IPS-18a (cell line): ENCODE measurements at regions not wholly inside any gene's neighbourhood (a gene's known extent, or its start where the extent isn't known, plus 50 kb on each side); places are given as distances from the start of the nearest gene placed in this dataset.

ENCODE experiments used
- H3K27ac ChIP-seq: one replicate; pipeline ENCODE4 v1.5.1; 2013; ENCODE audit warnings: low read length
- H3K27me3 ChIP-seq: one replicate; pipeline ENCODE4 v1.6.1; 2013; ENCODE audit warnings: mild to moderate bottlenecking, low read length; ENCODE audit not compliant: control insufficient read depth, insufficient read depth
- H3K36me3 ChIP-seq: one replicate; pipeline ENCODE4 v1.6.1; 2013; ENCODE audit warnings: low read depth, low read length; ENCODE audit not compliant: control insufficient read depth
- H3K4me1 ChIP-seq: one replicate; pipeline ENCODE4 v1.6.1; 2013; ENCODE audit warnings: low read depth, low read length; ENCODE audit not compliant: control insufficient read depth
- H3K4me3 ChIP-seq: one replicate; pipeline ENCODE4 v1.5.1; 2013; ENCODE audit warnings: low read length
- H3K9ac ChIP-seq: one replicate; pipeline ENCODE4 v1.6.1; 2013; ENCODE audit warnings: mild to moderate bottlenecking, low read length, moderate library complexity
- H3K9me3 ChIP-seq: one replicate; pipeline ENCODE4 v1.6.1; 2013; ENCODE audit warnings: low read depth, low read length; ENCODE audit not compliant: control insufficient read depth

DNA sequence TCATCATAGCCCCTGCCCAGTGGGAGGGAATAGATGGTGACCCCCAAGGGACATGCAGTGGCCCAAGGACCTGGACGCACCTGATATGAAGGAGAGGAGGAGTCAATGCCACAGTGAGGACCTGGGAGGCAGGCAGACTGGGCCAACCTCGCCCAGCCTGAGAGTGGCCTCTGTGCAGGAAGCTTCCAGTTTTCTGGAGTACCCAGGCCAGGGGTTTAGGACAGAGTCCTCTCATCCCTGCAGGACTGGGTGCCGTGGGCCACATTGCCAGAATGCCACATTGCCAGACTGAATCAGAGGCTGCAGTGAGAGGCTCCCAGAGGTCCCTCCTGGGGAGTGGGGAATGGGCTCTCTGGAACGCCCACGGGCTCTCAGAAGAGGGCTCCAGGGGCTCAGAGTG lies 82.9 kb upstream of the VSTM2B start:
- no peak overlapping the region for H3K4me3 ChIP-seq
- no peaks in the 10 kb centered on the region for H3K4me1 ChIP-seq
- H3K9ac ChIP-seq = no peak overlapping the region
- H3K36me3 ChIP-seq = no peaks in the 10 kb centered on the region
- no peaks in the 10 kb centered on the region for H3K27me3 ChIP-seq
- no peak overlapping the region for H3K27ac ChIP-seq
- H3K9me3 ChIP-seq = no peaks in the 10 kb centered on the region

DNA sequence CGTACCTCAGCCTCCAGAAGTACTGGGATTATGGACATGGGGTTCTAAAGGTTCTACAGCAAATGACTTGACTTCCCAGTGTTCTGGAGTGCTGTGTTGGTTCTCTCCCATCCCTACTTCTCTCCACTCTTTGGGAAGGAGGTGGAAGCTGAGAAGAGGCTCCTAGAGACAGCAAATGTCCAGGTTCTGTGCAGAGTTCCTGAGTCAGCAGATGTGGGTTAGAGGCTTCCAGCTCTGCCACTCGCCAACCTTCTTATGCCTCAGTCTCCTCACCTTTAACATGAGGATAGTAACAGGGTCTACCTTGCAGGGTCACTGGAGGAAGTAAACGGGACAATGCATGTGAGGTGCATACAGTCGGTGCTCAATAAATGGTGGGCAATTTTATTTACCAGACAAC lies 80.5 kb upstream of the VSTM2B start:
- Histone ChIP-seq H3K4me1 (no peaks in the 10 kb centered on the region), H3K4me3 (no peak overlapping the region), H3K9ac (no peak overlapping the region), H3K36me3 (no peaks in the 10 kb centered on the region), H3K27me3 (no peaks in the 10 kb centered on the region), H3K27ac (no peak overlapping the region), H3K9me3 (no peaks in the 10 kb centered on the region)

DNA sequence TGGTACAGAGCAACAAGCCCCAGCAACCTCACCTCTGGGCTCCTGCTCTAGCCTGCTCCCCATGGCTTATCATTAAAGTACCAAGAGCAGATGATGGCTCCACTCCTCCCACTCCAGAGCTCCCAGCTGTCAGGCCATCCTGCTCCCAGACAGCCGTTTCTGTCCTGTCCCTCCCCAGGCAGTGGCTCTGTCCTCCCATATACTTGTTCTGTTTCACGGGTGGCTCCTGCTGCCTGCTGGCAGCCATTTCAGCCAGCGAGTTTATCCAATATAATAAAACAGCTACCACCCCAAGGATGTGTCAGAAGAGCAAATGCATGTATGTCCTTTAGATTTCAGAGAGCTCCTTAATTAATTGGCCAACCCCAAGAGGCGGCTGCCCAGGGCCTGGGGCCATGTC lies 79.4 kb upstream of the VSTM2B start:
- Histone ChIP-seq H3K9ac (no peak overlapping the region), H3K27me3 (no peaks in the 10 kb centered on the region), H3K36me3 (no peaks in the 10 kb centered on the region), H3K27ac (no peak overlapping the region), H3K4me3 (no peak overlapping the region), H3K9me3 (no peaks in the 10 kb centered on the region), H3K4me1 (no peaks in the 10 kb centered on the region)

DNA sequence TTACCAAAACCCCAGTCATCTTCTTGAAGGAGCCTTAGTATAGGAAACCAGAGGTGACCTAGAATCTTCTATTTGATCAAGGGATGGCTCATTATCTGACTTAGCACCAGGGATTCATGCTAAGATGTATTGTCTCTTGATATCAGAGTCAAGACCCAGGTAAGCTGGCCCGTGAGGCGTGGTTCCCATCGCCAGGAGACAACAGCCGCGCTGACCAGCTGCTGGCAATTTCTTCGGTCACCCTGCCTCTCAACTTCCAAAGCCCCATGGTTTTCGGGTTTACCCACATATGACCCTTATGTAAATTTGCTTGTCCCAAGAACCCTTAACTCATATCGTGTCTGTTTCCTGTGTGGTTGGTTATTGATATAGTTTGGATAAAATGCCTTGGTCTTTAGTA lies 77.7 kb upstream of the VSTM2B start:
- no peaks in the 10 kb centered on the region for H3K27me3 ChIP-seq
- no peak overlapping the region for H3K27ac ChIP-seq
- H3K4me1 ChIP-seq = no peaks in the 10 kb centered on the region
- H3K4me3 ChIP-seq = no peak overlapping the region
- no peaks in the 10 kb centered on the region for H3K36me3 ChIP-seq
- no peaks in the 10 kb centered on the region for H3K9me3 ChIP-seq
- H3K9ac ChIP-seq = no peak overlapping the region

DNA sequence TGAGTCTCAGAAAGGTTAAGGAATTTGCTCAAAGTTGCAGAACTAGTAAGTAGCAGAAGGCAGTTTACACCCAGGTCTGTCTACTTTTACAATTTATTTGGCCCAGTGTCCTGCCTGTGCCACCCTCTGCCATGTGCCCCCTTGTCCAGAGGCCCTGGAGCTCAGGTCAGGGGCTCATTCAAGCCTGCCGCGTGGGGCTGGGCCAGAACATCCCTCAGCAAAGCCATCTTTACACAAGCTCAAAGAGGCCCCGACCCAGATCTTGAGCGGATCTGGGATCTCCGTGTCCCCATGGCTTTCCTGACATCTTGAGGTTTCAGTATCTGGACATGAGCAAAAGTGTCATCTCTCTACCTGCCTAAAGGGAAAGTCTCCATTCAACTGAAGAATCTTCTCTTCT lies 76.4 kb upstream of the VSTM2B start:
- Histone ChIP-seq H3K27me3 (no peaks in the 10 kb centered on the region), H3K36me3 (no peaks in the 10 kb centered on the region), H3K4me1 (no peaks in the 10 kb centered on the region), H3K9ac (no peak overlapping the region), H3K27ac (no peak overlapping the region), H3K4me3 (no peak overlapping the region), H3K9me3 (no peaks in the 10 kb centered on the region)

DNA sequence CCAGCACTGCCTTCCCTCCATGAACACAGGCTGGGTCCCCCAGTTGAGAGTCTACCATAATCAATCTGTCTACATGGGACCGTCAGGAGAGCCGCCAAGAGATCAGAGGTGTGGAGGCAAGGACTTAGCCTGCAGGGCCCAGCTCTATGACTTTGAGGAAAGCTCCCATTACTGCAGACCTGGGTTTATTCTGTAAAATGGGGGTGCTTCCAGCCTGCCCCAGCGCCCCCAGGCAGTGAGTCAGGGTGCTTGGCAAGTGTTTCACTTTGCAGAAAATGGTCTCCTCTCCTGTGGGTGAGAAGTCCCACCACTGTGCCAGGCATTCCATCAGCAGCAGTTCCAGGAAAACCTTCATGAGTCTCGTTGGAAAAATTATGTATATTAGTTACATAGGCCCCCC lies 75.5 kb upstream of the VSTM2B start:
- H3K4me1 ChIP-seq = no peaks in the 10 kb centered on the region
- no peaks in the 10 kb centered on the region for H3K36me3 ChIP-seq
- H3K4me3 ChIP-seq = no peak overlapping the region
- no peak overlapping the region for H3K9ac ChIP-seq
- H3K9me3 ChIP-seq = no peaks in the 10 kb centered on the region
- H3K27me3 ChIP-seq = no peaks in the 10 kb centered on the region
- no peak overlapping the region for H3K27ac ChIP-seq

DNA sequence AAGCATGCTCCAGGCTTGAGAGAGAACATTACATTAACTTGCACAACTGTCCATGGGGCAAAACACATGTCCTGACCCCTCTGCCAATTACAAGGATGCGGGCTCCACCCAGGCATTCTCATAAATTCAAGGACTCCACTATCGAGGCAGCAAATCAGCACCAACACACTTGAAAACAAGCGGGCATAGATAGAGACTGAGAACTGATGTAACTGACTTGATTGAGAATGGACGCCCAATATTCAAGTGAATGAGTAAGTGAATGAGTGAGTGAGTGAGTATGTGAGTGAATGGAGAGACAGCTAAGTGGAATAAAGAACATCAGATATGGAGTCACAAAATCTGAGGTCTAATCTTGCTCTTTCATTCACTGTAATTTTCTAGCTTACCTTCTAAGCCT lies 75.0 kb upstream of the VSTM2B start:
- Histone ChIP-seq H3K4me3 (no peak overlapping the region), H3K9me3 (no peaks in the 10 kb centered on the region), H3K27ac (no peak overlapping the region), H3K9ac (no peak overlapping the region), H3K36me3 (no peaks in the 10 kb centered on the region), H3K4me1 (no peaks in the 10 kb centered on the region), H3K27me3 (no peaks in the 10 kb centered on the region)

DNA sequence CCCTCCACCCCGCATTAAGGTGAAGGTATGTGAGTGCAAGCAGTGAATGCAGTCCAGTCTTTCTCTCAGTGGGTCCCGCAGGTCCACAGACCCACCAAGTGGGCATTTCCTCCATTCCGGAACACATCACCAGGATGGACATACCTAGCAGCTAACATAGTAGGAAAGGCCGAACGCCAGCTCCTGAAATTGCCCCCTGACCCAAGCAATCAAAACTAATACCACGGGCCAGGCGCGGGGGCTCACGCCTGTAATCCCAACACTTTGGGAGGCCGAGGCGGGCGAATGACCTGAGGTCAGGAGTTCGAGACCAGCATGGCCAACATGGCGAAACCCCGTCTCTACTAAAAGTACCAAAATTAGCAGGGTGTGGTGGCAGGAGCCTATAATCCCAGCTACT lies 71.7 kb upstream of the VSTM2B start:
- H3K9ac ChIP-seq = no peak overlapping the region
- no peaks in the 10 kb centered on the region for H3K36me3 ChIP-seq
- H3K4me3 ChIP-seq = no peak overlapping the region
- H3K4me1 ChIP-seq = no peaks in the 10 kb centered on the region
- peaks cover 7% of the 10 kb centered on the region for H3K9me3 ChIP-seq
- H3K27me3 ChIP-seq = no peaks in the 10 kb centered on the region
- H3K27ac ChIP-seq = no peak overlapping the region

DNA sequence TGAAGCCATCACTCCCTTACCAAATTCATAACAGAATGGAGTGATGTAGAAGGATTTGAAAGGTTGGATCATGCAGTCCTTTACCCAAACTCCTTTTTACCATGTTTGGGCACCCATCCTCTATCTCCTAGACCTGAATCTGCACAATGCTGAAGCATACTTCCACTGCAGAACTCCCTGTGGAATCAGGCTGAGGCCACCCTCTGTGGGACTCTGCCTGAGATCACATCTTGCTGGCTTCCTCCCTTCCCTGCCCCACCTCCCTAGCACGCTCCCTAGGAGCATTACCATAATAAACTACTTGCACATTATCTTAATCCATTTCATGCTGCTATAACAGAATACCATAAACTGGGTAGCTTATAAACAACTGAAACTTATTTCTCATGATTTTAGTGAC lies 68.4 kb upstream of the VSTM2B start:
- Histone ChIP-seq H3K4me1 (no peaks in the 10 kb centered on the region), H3K4me3 (no peak overlapping the region), H3K27me3 (no peaks in the 10 kb centered on the region), H3K9me3 (peaks cover 7% of the 10 kb centered on the region), H3K27ac (no peak overlapping the region), H3K36me3 (no peaks in the 10 kb centered on the region), H3K9ac (no peak overlapping the region)

DNA sequence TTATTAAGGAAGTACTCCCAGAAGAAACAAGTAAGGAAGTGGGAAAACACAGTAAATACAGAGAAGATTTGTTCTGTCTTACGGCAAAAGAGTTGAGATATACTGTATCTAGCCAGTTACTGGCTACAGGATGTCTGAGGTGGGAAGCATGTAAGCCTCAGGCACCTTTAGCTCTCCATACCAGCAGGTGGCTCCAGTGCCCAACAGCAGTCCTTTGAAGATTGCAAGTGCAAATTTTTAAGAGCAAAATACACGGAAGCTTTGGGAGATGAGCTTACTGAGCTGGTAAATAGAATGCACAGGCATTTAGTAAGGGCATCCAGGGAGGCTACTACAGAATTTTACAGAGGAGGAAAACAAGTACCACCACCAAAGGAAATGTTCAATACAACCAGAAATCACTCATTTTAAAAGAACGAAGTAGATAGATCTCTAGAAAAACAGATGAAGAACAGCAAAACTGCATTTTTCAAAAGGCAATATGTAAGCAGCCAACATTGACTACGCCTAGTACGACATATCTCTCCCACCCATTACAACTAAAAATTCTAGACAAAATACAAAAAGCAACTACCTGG lies 57.9 kb upstream of the VSTM2B start:
- H3K9ac ChIP-seq = no peak overlapping the region
- H3K4me1 ChIP-seq = no peaks in the 10 kb centered on the region
- no peaks in the 10 kb centered on the region for H3K36me3 ChIP-seq
- H3K27ac ChIP-seq = no peak overlapping the region
- no peaks in the 10 kb centered on the region for H3K27me3 ChIP-seq
- H3K4me3 ChIP-seq = no peak overlapping the region
- H3K9me3 ChIP-seq = peaks cover 3% of the 10 kb centered on the region

DNA sequence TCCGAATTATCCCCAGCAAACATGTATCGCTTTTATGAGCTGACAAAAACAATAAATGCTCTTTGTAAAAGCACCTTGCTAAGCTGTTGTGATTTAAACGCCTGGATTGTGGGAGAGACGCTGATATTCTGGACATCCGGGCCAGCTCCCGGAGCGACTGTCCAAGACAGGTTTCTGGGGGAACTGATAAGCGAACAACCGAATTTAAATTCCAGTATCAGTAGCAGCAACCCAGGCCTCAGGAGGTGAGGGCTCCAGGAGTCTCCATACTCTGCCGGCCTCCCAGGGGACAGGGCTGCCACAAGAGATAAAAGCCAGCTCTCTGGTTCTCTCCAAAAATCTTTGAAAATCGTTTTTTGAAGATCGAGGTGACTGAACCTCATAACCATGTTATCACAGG lies 50.3 kb upstream of the VSTM2B start:
- H3K4me1 ChIP-seq = no peaks in the 10 kb centered on the region
- no peak overlapping the region for H3K9ac ChIP-seq
- no peak overlapping the region for H3K27ac ChIP-seq
- H3K9me3 ChIP-seq = no peaks in the 10 kb centered on the region
- peaks cover 6% of the 10 kb centered on the region for H3K27me3 ChIP-seq
- no peak overlapping the region for H3K4me3 ChIP-seq
- H3K36me3 ChIP-seq = no peaks in the 10 kb centered on the region
